ENCODE measurements at regions not wholly inside any gene's neighbourhood (a gene's known extent, or its start where the extent isn't known, plus 50 kb on each side); places are given as distances from the start of the nearest gene placed in this dataset.

- Histone ChIP-seq H4K20me1 (replicated peaks; ENCODE audit: control insufficient read depth, extremely low read depth, insufficient read depth, low read length) (no peaks in the 10 kb centered on the region), H3K4me3 (replicated peaks in 1 of 3; ENCODE audit: insufficient read depth in 1 of 3, low read depth in 1 of 3, low read length in 3 of 3) (no peak overlapping the region), H3K36me3 (ENCODE audit: control insufficient read depth in 2 of 2, extremely low read depth in 1 of 2, insufficient read depth in 2 of 2, low read length in 2 of 2) (no peaks in the 10 kb centered on the region), H3K9ac (replicated peaks; ENCODE audit: extremely low read depth, insufficient read depth, low read length) (no peak overlapping the region), H3K4me1 (ENCODE audit: control insufficient read depth, extremely low read depth, insufficient read depth, low read length) (no peaks in the 10 kb centered on the region), H3K27ac (ENCODE audit: insufficient read depth, low read depth, low read length) (no peak overlapping the region), H3K9me1 (replicated peaks; ENCODE audit: control insufficient read depth, extremely low read depth, insufficient read depth, low read length) (no peaks in the 10 kb centered on the region), H3K4me2 (ENCODE audit: insufficient read depth, low read length) (no peak overlapping the region), H3K79me2 (ENCODE audit: control insufficient read depth, insufficient read depth, low read length) (no peaks in the 10 kb centered on the region), H2AFZ (ENCODE audit: low read depth, low read length) (no peak overlapping the region), H3K27me3 (ENCODE audit: control insufficient read depth in 2 of 2, insufficient read depth in 2 of 2, low read length in 2 of 2) (no peaks in the 10 kb centered on the region), H3K9me3 (replicated peaks; ENCODE audit: control insufficient read depth, insufficient read depth, low read length) (no peaks in the 10 kb centered on the region)
- BruUV-seq (replicated peaks) = no TSS peak
- FAIRE-seq (no peak), DNase-seq (ENCODE audit: low read depth, low spot score) (no peak)
- POLR2A ChIA-PET = no interaction called here
- dilution Hi-C loops (cut with MboI; ENCODE audit: extremely low pct_ligation_motif_present, low sequenced_read_pairs) (no loop called here), intact Hi-C loops (cut with micrococcal nuclease) (no loop called here)
- CTCF ChIA-PET = no interaction called here
- no peak for TF ChIP-seq GATA2 (IDR thresholded peaks at IDR 0.05; ENCODE audit: insufficient read depth, insufficient read length, low read depth, low read length)
These were observed 140.5 kb downstream of the NPR3 start for GRCh38 chr5:32851559-32852173.

- Histone ChIP-seq H3K36me3 (ENCODE audit: control insufficient read depth in 2 of 2, extremely low read depth in 1 of 2, insufficient read depth in 2 of 2, low read length in 2 of 2) (no peaks in the 10 kb centered on the region), H3K79me2 (ENCODE audit: control insufficient read depth, insufficient read depth, low read length) (no peaks in the 10 kb centered on the region), H3K27ac (ENCODE audit: insufficient read depth, low read depth, low read length) (no peak overlapping the region), H3K9me3 (replicated peaks; ENCODE audit: control insufficient read depth, insufficient read depth, low read length) (no peaks in the 10 kb centered on the region), H3K4me3 (replicated peaks in 1 of 3; ENCODE audit: insufficient read depth in 1 of 3, low read depth in 1 of 3, low read length in 3 of 3) (no peak overlapping the region), H3K4me1 (ENCODE audit: control insufficient read depth, extremely low read depth, insufficient read depth, low read length) (no peaks in the 10 kb centered on the region), H3K9me1 (replicated peaks; ENCODE audit: control insufficient read depth, extremely low read depth, insufficient read depth, low read length) (no peaks in the 10 kb centered on the region), H3K9ac (replicated peaks; ENCODE audit: extremely low read depth, insufficient read depth, low read length) (no peak overlapping the region), H3K27me3 (ENCODE audit: control insufficient read depth in 2 of 2, insufficient read depth in 2 of 2, low read length in 2 of 2) (no peaks in the 10 kb centered on the region), H3K4me2 (ENCODE audit: insufficient read depth, low read length) (no peak overlapping the region), H2AFZ (ENCODE audit: low read depth, low read length) (no peak overlapping the region), H4K20me1 (replicated peaks; ENCODE audit: control insufficient read depth, extremely low read depth, insufficient read depth, low read length) (no peaks in the 10 kb centered on the region)
- no TSS peak for BruUV-seq (replicated peaks)
- POLR2A ChIA-PET = no interaction called here
- CTCF ChIA-PET = no interaction called here
- DNase-seq (ENCODE audit: low read depth, low spot score) = no peak
- FAIRE-seq = no peak
- dilution Hi-C loops (cut with MboI; ENCODE audit: extremely low pct_ligation_motif_present, low sequenced_read_pairs) (no loop called here), intact Hi-C loops (cut with micrococcal nuclease) (no loop called here)
- TF ChIP-seq POLR2AphosphoS5 (IDR thresholded peaks at IDR 0.05; ENCODE audit: insufficient read depth, low read depth, low read length) (no peak), MAX (IDR thresholded peaks at IDR 0.05; ENCODE audit: insufficient read depth, insufficient read length) (no peak), POLR2A (IDR thresholded peaks at IDR 0.05; ENCODE audit: low read depth, low read length) (no peak), EZH2 (IDR thresholded peaks at IDR 0.05; ENCODE audit: borderline replicate concordance, low read depth, low read length, severe bottlenecking) (no peak), FOS (IDR thresholded peaks at IDR 0.05; ENCODE audit: borderline replicate concordance, insufficient read depth, low read length) (no peak), CTCF (IDR thresholded peaks at IDR 0.05; ENCODE audit: extremely low read depth in 1 of 2, insufficient read depth in 1 of 2, low read depth in 1 of 2, low read length in 2 of 2) (no peak), JUN (IDR thresholded peaks at IDR 0.05; ENCODE audit: borderline replicate concordance, insufficient read depth, insufficient read length, low read depth) (no peak), GATA2 (IDR thresholded peaks at IDR 0.05; ENCODE audit: insufficient read depth, insufficient read length, low read depth, low read length) (no peak), MYC (IDR thresholded peaks at IDR 0.05; ENCODE audit: low read depth, low read length) (no peak)
These were observed 141.4 kb downstream of the NPR3 start for GRCh38 chr5:32852535-32852934.

Measured in endothelial cell of umbilical vein (primary cell).